Keratinocyte (primary cell): ENCODE measurements at regions not wholly inside any gene's neighbourhood (a gene's known extent, or its start where the extent isn't known, plus 50 kb on each side); places are given as distances from the start of the nearest gene placed in this dataset.

Experiments
- DNase-seq: peaks from one replicate; pipeline ENCODE4 v3.0.0-alpha.2; 2011; ENCODE audit warnings: low read depth, missing footprints, low spot score
- FAIRE-seq: peaks from 2 replicates; lab custom pipeline; 2011; peaks lifted over from hg19 to GRCh38; lab: Jason Lieb, UNC
- H2AFZ ChIP-seq: 2 replicates; pipeline ENCODE4 v1.6.0; 2012; ENCODE audit warnings: low read length, control low read depth, inconsistent platforms; ENCODE audit not compliant: control insufficient read depth
- H3K27ac ChIP-seq: 2 replicates; pipeline ENCODE4 v1.5.1; 2011; ENCODE audit warnings: low read length; ENCODE audit not compliant: control insufficient read depth, insufficient read depth
- H3K27me3 ChIP-seq: 3 replicates; pipeline ENCODE4 v1.6.0; 2011; ENCODE audit warnings: low read length; ENCODE audit not compliant: control insufficient read depth, insufficient read depth; ENCODE audit errors: extremely low read depth
- H3K36me3 ChIP-seq, 2 experiments: 2 replicates in 1 of 2; 3 replicates in 1 of 2; pipeline ENCODE4 v1.5.1; 2011; ENCODE audit warnings: low read length in 2 of 2, mild to moderate bottlenecking in 1 of 2; ENCODE audit not compliant: control insufficient read depth in 2 of 2, insufficient read depth in 2 of 2; ENCODE audit errors: extremely low read depth in 1 of 2
- H3K4me1 ChIP-seq: 3 replicates; pipeline ENCODE4 v1.5.1; 2011; ENCODE audit warnings: low read length; ENCODE audit not compliant: control insufficient read depth, insufficient read depth; ENCODE audit errors: extremely low read depth
- H3K4me2 ChIP-seq: 3 replicates; pipeline ENCODE4 v1.6.0; 2011; ENCODE audit warnings: low read depth, low read length; ENCODE audit not compliant: control insufficient read depth, insufficient read depth; ENCODE audit errors: extremely low read depth
- H3K4me3 ChIP-seq, 3 experiments: fragments of 200-600 bp in 1 of 3; sonication (generic) in 1 of 3; 2 replicates in 2 of 3; 3 replicates in 1 of 3; pipeline ENCODE4 v1.5.1; 2011 to 2016; ENCODE audit warnings: low read length in 3 of 3, mild to moderate bottlenecking in 3 of 3, control low read depth in 2 of 3, inconsistent platforms in 1 of 3, low read depth in 1 of 3, mixed read lengths in 1 of 3, mixed run types in 1 of 3, moderate library complexity in 1 of 3; ENCODE audit not compliant: control insufficient read depth in 2 of 3, insufficient read depth in 2 of 3; ENCODE audit errors: extremely low read depth in 1 of 3
- H3K79me2 ChIP-seq: 2 replicates; pipeline ENCODE4 v1.6.0; 2012; ENCODE audit warnings: low read length; ENCODE audit not compliant: control insufficient read depth, insufficient read depth
- H3K9ac ChIP-seq: 3 replicates; pipeline ENCODE4 v1.6.0; 2011; ENCODE audit warnings: low read length; ENCODE audit not compliant: control insufficient read depth, insufficient read depth; ENCODE audit errors: extremely low read depth
- H3K9me1 ChIP-seq: 3 replicates; pipeline ENCODE4 v1.6.0; 2011; ENCODE audit warnings: low read length; ENCODE audit not compliant: control insufficient read depth, insufficient read depth; ENCODE audit errors: extremely low read depth
- H3K9me3 ChIP-seq: 2 replicates; pipeline ENCODE4 v1.5.1; 2012; ENCODE audit warnings: low read depth, low read length; ENCODE audit not compliant: control insufficient read depth
- H4K20me1 ChIP-seq: 3 replicates; pipeline ENCODE4 v1.6.0; 2011; ENCODE audit warnings: low read length; ENCODE audit not compliant: control insufficient read depth, insufficient read depth; ENCODE audit errors: extremely low read depth
- CTCF ChIP-seq, 3 experiments: IDR thresholded peaks in 1 of 3; conservative IDR thresholded peaks in 1 of 3; optimal IDR thresholded peaks in 1 of 3; 2 replicates in 2 of 3; 3 replicates in 1 of 3; pipeline versions ENCODE3 to v1.5.1; 2011; ENCODE audit warnings: low read length in 3 of 3, mild to moderate bottlenecking in 3 of 3, moderate library complexity in 2 of 3, control low read depth in 1 of 3, inconsistent platforms in 1 of 3; ENCODE audit not compliant: insufficient read depth in 2 of 3; ENCODE audit errors: extremely low read depth in 1 of 3
- EZH2 ChIP-seq: IDR thresholded peaks from one replicate; pipeline ENCODE4 v1.6.1; 2012; ENCODE audit warnings: inconsistent platforms, mild to moderate bottlenecking, low read length, moderate library complexity
- dilution Hi-C: fragments of 300-500 bp; cut with MboI; formaldehyde crosslinking; loops from one replicate; pipeline ENCODE4 v1.7.0; 2020; ENCODE audit warnings: low sequenced_read_pairs; ENCODE audit not compliant: extremely low pct_ligation_motif_present

- FAIRE-seq: no peak
- Histone ChIP-seq H3K9me1 (no peaks in the 10 kb centered on the region), H3K27ac (no peak overlapping the region), H3K4me2 (no peak overlapping the region), H3K27me3 (no peaks in the 10 kb centered on the region), H3K4me1 (peaks cover 2% of the 10 kb centered on the region), H2AFZ (no peak overlapping the region), H3K9me3 (no peaks in the 10 kb centered on the region), H4K20me1 (no peaks in the 10 kb centered on the region), H3K79me2 (no peaks in the 10 kb centered on the region), H3K36me3 (no peaks in the 10 kb centered on the region), H3K4me3 (no peak overlapping the region), H3K9ac (no peak overlapping the region)
- TF ChIP-seq CTCF (optimal IDR thresholded peaks at IDR 0.05 in 1 of 3, IDR thresholded peaks at IDR 0.05 in 1 of 3, conservative IDR thresholded peaks at IDR 0.05 in 1 of 3; ENCODE audit: extremely low read depth in 1 of 3, insufficient read depth in 2 of 3, low read length in 3 of 3) (no peak), EZH2 (no peak)
- no peak for DNase-seq
- dilution Hi-C loops: no loop called here
Observed at GRCh38 chr2:37449761-37450296, 105.4 kb downstream of the QPCT start.

DNA sequence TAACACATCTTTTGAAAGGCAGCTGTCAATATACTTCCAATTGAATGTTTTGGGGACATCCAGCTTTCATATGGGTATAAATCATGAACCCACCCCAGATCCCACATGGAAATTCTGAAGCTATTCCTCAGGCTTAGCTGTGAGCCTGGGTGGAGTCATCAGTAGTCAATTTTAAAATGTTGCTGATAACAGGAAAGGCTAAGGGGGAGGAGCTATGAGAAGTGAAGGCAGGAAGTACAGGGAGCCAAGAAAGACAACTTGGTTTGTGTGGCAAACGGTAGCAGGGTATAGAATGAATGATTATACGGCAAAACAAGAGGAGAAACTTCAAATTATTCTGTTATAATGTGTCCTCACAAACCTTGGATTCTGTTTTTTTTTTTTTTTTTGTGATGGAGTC is 108.6 kb downstream of the QPCT start:
- Histone ChIP-seq H3K9ac (no peak overlapping the region), H3K79me2 (no peaks in the 10 kb centered on the region), H3K27ac (no peak overlapping the region), H3K27me3 (no peaks in the 10 kb centered on the region), H4K20me1 (no peaks in the 10 kb centered on the region), H3K4me2 (no peak overlapping the region), H2AFZ (no peak overlapping the region), H3K4me1 (peaks cover 21% of the 10 kb centered on the region), H3K4me3 (no peak overlapping the region), H3K9me3 (no peaks in the 10 kb centered on the region), H3K9me1 (no peaks in the 10 kb centered on the region), H3K36me3 (no peaks in the 10 kb centered on the region)
- dilution Hi-C loops: no loop called here
- FAIRE-seq (no peak), DNase-seq (no peak)
- no peak for TF ChIP-seq EZH2
- no peak for TF ChIP-seq CTCF (optimal IDR thresholded peaks at IDR 0.05 in 1 of 3, IDR thresholded peaks at IDR 0.05 in 1 of 3, conservative IDR thresholded peaks at IDR 0.05 in 1 of 3; ENCODE audit: extremely low read depth in 1 of 3, insufficient read depth in 2 of 3, low read length in 3 of 3)
